ENCODE measurements at regions not wholly inside any gene's neighbourhood (a gene's known extent, or its start where the extent isn't known, plus 50 kb on each side); places are given as distances from the start of the nearest gene placed in this dataset.

DNA sequence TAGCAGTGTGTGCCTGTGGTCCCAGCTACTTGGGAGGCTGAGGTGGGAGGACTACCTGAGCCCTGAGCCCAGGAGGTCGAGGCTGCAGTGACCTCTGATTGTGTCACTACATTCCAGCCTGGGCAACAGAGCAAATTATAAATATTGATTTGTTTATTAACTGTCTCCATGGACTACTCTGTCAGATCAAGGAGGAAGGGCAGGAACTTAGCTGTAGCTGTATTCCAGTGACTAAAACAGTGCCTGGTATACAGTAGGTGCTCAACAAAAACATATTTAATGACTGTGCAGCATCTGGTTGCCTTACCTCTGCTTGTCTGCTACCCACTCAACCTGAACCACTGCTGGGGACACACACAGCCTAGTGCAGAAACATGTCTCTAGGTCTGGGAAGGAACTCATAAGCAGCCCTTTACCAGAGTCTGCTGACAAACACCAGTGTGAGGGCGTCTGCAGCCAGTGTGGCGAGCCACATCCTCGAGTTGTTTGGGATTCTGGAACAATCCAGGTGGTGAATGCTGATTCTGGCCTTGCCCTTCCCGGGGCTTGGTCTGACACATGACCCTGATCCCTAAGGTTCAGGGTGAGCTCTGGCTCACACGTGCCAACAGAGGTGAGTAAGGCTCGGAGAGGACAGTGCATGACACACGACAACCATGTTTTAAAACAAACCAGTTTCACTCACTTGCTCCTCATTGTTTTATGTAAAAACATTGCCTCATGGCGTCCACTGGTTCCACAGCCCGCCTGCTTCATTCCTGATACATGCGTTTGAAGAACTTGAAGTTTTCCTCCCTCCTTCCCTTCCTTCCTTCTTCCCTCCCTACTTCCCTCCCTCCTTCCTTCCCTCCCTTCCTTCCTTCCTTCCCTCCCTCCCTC lies 117.9 kb upstream of the ZNF217 start:
- TF ChIP-seq TAF1 (IDR thresholded peaks at IDR 0.05; ENCODE audit: low read depth, low read length) = no peak
- no peak for TF ChIP-seq POLR2A (IDR thresholded peaks at IDR 0.05; ENCODE audit: low read depth, low read length)
- no peak for TF ChIP-seq POLR2AphosphoS5 (IDR thresholded peaks at IDR 0.05; ENCODE audit: low read depth, low read length)
- no peak for TF ChIP-seq SPI1 (IDR thresholded peaks at IDR 0.05; ENCODE audit: low read depth, low read length)
- TF ChIP-seq POU2F2 (IDR thresholded peaks at IDR 0.05; ENCODE audit: low read depth, low read length) = no peak
- no peak for TF ChIP-seq PAX5 (IDR thresholded peaks at IDR 0.05; ENCODE audit: insufficient read depth, low read length, severe bottlenecking)
